HG03432 (cell line): ENCODE measurements at regions not wholly inside any gene's neighbourhood (a gene's known extent, or its start where the extent isn't known, plus 50 kb on each side); places are given as distances from the start of the nearest gene placed in this dataset.

ENCODE experiments used
- ATAC-seq: cut with Tn5 transposase; IDR thresholded peaks from one replicate; pipeline ENCODE4 v1.9.1; 2021; ENCODE audit warnings: mild to moderate bottlenecking, moderate library complexity; ENCODE audit not compliant: unreplicated experiment

DNA sequence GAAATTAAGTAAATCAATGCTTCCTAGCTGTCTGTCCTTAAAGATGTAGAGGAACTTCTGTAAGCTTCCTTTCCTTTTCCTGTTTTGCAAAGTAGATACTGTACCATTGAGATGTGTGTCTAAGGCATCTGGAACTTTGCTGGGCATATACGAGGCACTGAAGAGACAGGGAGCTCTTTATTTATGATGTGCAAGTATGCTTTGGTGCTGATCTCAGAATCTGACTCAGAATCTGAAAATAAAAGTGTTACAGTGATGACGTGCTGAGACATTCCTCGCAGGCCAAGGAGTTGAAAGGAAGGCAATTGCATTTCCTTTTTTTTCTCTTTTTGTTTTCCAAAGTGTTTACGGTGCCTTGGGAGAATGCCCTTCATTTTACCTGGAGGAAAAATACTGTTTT lies 230.9 kb upstream of the RGPD4 start:
- no peak for ATAC-seq

DNA sequence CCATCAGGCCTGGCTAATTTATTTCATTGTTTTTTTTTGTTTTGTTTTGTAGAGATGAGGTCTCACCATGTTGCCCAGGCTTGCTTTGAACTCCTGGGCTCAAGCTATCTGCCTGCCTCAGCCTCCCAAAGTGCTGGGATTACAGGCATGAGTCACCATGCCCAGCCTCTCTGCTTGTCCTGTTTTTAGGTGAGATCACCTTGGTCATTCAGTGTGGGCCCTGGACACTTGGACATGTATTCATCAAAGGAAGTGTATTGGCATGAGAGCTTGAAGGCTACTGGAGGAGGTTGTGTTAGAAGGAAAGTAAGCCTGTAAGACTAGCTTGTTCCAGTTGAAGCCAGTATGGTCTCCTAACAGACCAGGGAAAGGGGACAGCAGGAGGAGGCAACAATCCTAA lies 229.2 kb upstream of the RGPD4 start:
- ATAC-seq = no peak

DNA sequence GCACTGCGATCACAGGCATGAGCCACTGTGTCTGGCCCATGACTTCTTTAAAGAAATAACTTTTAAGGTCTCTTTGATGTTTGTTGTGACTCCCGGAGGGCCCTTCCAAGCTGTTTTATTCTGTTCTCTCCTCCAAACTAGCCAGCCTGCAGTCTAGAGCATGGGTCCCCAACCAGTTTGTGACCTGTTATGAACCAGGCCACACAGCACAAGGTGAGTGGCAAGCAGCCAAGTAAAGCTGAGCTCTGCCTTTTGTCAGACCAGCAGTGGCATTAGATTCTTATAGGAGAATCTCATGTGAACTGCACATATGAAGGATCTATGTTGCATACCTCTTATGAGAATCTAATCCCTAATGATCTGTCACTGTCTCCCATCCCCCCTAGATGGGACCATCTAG lies 223.9 kb upstream of the RGPD4 start:
- ATAC-seq = no peak

DNA sequence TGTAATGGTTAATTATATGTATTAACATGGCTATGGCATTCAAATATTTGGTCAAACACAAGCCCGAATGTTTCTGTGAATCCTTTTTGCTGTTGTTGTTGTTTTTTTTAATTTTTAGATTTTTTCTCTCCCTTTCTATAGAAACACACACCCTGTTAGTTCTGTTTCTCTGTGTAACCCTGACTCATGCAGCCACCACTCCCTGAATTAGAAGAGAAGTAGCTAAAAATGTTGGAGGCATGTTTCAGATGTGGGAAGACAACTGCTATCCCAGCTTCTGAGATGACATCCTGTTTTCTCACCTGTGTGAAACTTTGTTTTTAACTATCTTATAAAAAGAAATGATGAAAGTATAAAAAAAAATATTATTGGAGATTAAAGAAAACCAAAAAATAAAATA lies 219.6 kb upstream of the RGPD4 start:
- ATAC-seq = no peak

DNA sequence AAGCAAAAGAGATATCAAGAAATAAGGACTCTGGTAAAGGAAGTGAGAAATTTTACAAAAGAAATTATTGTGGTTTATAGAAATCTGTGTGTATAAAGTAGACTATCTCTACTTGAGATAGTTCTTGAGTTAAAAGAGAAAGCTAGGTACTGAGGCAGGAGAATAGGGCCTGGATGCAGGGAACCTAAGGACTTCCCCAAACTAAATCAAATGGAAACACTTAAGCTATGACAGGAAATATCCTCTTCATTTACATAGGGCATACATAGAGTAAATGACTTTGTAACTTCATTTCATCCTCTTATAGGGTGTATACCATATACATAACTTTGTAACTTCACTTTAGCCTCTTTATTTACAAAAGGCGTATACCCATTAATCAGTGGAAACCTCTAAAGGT lies 219.2 kb upstream of the RGPD4 start:
- no peak for ATAC-seq

DNA sequence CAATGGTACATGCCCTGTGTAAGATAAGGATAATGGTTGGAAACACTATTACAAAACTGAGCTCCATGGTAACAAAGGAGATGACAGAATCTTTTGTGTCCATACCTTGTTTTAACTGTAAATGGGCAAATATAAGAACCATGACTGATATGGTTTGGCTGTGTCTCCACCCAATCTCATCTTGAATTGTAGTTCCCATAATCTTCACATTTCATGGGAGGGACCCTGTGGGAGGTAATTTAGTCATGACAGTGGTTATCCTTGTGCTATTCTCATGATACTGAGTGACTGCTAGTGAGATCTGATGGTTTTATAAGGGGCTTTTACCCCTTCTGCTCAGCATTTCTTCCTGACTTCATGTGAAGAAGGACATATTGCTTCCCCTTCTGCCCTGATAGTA lies 211.7 kb upstream of the RGPD4 start:
- no peak for ATAC-seq

DNA sequence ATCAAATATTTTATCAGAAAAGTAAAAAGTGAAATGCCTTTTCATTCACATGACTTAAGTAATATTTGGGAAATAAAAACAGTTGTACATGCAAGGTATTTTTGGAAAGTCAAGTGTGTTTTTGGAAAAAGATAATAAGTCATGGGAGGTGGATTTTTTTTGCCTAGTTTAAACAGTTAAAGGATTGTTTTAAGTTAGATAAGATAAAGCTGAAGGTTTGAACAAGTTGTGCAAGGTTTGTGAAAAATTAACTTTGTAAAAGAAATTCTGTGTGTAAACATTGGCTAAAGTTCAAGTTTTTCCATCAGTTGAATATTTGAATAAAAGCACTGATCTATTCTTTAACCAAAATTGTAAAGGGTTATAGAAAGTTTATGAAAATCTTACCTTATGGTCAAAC lies 207.9 kb upstream of the RGPD4 start:
- no peak for ATAC-seq

DNA sequence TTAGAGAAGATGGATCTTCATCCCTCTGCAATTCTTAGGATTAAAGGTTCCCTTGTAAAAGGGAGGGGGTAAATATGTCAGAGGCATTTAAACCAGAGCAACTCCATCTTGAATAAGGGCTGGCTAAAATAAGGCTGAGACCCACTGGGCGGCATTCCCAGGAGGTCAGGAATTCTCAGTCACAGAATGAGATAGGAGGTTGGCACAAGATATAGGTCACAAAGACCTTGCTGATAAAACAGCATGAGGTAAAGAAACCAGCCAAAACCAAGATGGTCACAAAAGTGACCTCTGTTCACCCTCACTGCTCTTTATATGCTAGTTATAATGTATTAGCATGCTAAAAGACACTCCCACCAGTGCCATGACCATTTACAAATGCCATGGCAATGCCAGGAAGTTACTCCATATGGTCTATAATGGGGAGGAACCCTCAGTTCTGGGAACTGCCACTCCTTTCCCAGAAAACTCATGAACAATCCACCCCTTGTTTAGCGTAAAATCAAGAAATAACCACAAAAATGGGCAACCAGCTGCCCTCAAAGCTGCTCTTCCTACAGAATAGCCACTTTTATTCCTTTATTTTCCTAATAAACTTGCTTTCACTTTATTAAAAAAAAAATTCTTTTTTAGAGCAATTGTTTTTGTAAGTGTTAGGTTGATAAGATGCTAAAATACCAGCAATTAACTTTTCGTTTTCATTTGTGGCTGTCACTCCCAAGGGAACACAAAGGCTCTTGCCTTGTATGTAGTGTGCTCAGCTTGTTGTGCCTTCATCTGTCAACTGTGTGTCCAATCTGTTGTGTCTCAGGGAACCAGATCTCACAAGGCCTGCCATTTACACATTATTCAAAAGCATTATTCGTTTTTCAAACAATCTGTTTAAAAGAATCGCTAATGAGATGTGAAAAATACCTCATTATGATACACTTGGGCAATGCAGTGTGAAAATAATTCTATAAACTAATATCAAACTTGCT lies 205.2 kb upstream of the RGPD4 start:
- no peak for ATAC-seq

DNA sequence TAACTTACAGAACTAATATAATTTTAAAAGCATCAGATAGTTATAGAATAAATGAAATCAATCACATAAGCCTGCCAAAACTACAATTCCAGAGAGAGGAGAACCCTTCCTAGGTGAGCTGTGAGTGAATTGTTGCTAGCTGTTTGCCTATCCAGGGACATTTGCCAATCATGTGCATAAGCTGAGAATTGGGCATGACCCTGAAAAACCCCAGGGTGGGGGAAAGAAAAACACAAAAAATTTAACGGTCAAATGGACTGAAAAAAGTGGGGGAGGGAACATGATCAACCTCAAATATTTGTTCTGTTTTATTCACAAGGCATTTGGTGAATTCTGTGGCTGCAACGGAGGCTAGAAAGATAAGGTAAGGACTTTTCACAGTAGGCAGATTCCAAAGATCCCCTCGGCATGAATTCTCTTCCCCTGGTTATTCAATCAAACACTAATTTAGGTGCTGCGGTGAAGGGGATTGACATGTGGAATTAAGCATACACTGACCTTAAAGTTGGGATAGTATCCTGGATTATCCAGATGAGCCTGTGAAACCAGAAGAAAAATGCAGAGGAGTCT lies 203.9 kb upstream of the RGPD4 start:
- no peak for ATAC-seq

DNA sequence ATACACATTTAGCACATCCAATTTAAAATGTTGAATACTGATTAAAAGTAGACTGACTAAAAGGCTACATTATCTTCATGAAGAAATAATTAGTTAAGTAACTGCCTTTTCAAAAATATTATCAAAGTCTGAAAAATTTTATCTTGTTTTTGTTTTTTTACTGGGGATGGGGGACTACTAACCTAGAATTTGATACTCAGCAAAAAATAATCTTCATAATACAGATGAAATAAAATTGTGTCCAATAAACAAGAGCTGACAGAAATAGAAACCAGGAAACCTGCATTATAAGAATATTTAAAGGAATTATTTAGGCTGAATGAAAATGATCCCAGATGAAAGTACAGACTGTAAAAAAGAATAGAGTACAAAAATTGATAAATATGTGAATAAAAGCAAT lies 200.7 kb upstream of the RGPD4 start:
- ATAC-seq = no peak

DNA sequence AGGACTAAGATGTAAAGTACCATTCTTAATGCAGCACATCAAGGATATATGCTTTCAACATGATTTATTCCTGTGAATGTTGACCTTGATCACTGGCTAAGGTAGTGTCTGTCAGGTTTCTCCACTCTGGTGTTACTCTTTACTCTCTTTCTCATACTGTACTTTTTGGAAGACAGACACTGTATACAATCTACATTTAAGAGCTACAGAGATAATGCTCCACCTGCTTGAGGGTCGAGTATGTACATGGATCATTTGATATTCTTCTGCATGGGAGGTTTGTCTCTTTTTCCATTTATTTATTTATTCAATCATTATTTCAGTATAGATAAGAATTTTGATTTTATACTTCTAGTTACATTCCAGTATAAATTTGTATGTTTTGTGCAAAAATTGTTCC lies 199.5 kb upstream of the RGPD4 start:
- ATAC-seq = no peak

DNA sequence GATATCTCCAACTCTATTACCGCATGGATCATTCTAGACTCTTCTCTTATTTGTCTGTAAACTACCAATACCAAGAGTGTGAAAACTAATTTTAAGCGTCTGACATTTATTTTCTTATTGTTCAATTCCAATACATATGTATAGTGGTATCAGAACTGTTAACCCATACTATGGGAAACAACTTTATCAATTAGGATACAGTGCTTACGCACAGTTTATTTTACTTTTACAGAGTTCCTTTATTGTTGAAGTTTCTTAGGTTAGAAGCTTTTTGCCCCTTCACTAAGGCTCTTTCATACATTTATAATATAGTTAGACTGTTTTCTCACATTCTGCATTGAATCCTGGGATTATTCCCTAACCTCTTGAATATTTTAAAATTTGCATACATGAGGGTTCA lies 198.8 kb upstream of the RGPD4 start:
- ATAC-seq = no peak

DNA sequence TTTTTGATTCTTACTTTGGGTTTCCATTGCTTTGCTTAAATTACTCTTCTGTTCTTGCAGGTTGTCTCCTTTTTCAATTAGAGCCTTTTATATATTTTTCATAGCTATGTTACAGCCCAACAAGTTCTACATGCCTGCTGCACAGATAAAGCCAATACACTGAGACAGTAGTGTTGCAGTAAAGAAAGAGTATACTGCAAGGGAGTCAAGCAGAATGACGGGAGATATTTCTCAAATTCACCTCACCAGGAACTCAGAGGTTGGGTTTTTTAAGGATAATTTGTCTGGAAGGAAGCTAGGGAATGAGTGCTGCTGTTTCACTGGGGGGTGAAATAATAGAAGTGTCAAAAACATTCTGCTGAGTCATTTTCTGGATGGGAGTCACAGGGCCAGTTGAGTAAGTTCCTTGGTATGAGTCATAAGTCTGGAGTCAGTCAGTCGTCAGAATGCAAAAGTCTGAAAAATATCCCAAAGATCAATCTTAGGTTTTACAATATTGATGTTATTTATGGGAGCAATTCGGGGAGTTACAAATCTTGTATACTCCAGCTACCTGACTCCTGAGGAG lies 193.0 kb upstream of the RGPD4 start:
- ATAC-seq = no peak

DNA sequence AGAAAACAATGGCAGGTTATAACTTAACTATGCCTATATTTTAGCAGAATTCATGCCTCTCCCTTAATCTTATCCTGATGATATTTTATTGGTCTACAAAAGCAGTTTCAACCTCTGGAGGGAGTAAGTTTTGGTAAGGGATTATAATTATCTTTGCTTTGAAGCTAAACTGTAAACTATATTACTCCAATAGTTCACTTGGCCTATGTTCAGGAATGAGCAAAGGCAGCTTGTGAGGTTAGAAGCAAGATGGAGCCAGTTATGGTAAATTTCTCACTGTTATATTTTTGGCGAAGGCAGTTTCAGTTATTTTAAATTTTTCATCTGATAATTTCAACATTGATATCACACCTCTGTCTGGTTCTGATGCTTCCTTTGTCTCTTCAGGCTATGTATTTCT lies 192.5 kb upstream of the RGPD4 start:
- ATAC-seq = no peak

DNA sequence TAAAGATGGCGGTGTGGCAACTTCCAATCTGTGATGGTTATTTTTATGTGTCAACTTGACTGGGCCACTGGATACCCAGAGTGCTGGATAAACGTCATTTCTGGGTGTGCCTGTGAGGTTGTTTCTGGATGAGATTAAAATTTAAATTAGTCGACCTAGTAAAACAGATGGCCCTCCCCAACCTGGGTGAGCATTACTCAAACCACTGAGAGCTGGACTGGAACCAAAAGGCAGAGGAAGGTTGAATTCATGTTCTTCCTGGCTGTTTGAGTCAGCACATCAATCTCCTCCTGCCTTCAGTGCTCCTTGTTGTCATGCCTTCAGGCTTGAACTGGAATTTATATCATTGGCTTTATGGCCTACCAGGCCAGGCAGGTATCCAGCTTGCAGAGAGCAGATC lies 190.8 kb upstream of the RGPD4 start:
- no peak for ATAC-seq

DNA sequence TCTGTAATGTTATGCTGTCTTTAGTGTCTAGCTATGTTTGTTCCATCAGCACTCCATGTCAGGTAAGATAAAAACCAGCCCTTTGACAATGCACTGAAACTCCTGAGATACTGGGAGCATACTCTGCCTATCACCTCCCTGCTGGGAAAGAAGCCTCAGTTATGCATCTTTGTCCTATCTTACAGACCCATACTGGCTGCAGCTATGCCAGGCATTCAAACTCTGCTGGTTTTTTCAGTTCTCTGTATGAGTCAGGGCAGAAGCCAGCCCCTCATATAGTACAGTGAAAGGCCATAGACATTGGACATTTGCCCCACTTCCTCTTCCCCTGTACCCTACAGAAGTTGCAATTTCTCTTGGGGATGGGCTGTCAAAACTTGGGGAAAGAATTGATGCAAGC lies 181.1 kb upstream of the RGPD4 start:
- ATAC-seq = no peak

DNA sequence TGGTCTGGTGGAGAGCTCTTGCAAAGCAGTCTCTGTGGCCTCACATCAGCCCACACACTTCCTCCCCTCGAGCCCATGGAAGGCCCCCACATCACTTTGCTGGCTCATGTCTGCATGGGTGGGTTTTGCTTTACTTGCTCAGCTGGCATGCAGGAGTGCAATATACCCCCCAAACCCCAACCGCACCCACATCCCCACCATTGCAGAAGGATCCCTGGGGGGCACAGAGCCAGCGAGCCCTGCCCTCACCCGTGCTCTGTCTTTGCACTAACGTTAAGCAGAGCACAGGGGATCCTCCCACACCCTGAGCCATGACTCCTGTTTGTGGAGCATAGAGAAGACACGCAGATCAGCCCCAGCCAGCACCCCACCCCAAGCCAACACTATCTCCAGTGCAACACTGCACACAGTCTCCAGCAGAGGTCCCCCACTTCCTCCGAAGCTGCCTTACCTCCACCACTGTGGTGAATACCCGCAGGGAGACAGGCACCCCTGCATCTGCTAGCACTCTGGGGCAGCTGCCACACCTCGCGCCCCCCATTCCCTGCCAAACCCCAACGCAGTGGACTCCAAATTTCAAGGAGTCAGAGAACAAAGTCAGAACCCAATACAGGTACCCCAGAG lies 177.8 kb upstream of the RGPD4 start:
- ATAC-seq = no peak

DNA sequence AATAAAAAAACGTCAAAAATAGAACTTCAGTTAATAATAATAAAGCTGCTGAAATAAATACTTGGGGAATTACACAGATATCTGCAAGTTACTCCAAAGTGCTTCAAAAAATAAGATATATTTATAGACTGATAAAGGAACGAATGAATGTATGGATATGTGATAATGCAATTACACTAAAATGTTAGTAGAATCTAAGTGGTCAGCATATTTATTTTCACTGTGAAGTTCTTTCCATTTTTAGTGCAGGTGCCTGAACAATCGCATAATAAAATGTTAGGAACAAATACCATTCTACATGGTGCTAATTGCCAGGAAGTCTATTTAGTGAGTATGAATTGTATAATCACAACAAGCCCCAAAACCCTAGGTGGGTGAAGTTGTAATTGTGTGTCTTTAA lies 169.6 kb upstream of the RGPD4 start:
- no peak for ATAC-seq

DNA sequence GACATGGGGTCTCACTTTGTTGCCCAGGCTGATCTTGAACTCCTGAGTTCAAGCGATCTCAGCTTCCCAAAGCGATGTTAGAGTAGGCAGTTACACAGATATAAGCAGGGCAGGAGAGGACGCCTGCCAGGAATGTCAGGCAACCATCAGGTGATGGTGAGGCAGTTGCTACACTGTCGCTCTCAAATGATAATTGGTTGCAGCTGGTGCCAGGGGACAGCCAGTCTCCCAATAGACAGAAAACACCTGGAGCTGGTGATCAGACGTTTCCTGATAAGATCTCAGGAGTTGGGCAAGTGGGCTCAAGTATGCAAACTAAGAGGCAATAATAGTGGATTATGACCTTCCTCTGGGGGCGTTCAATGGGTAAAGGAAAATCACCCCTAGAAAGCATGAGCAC lies 163.1 kb upstream of the RGPD4 start:
- ATAC-seq = no peak

DNA sequence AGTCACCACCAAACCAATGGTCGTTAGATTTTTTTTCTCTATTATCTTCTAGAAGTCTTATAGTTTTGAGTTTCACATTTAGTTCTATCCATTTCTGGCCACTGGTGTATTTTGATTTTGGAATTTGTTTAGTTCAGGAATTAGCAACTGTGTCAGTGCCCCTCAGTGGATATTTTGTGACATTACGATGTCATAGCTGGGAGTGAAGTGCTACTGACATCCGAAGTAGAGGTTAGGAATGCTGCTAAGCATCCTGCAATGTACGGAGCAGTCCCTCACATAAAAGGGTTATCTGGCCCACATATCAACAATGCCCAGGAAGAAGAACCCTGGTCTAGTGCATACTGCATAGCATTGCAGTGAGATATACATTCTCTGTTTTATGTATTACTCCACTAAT lies 157.4 kb upstream of the RGPD4 start:
- no peak for ATAC-seq

DNA sequence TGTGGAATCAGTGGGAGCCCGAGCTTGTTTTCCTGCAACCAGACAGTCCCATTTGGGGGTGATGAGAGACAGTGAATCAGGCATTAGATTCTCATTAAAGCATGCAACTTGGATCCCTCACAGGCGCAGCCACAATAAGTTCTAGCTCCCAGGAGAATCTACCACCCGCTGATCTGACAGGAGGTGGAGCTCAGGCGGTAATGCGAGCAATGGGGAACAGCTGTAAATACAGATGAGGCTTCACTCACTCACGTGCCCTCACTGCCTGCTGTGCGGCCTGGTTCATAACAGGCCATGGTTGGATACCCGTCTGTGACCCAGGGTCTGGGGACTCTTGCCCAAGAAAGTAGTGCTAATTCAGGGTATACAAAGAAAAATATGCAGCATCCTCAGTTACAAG lies 144.8 kb upstream of the RGPD4 start:
- no peak for ATAC-seq

DNA sequence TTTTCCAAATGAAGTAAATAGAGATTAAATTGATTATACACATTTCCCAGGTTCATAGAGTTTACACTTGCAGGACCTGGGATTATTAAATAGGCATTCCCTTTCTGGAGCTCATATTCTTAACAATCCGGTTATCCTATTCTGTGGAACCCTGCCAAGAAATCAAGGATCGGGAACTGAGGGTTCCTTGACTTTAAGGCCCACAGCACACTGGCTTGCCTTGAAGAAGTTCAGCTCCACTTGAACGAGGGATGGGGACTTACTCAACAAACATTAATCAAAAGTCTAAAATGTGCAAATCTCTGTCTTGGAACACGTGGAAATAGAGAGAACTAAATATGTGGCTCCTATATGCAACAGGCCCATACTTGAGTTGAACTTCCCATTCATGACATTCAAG lies 142.3 kb upstream of the RGPD4 start:
- no peak for ATAC-seq
